ENCODE measurements at regions not wholly inside any gene's neighbourhood (a gene's known extent, or its start where the extent isn't known, plus 50 kb on each side); places are given as distances from the start of the nearest gene placed in this dataset.

DNA sequence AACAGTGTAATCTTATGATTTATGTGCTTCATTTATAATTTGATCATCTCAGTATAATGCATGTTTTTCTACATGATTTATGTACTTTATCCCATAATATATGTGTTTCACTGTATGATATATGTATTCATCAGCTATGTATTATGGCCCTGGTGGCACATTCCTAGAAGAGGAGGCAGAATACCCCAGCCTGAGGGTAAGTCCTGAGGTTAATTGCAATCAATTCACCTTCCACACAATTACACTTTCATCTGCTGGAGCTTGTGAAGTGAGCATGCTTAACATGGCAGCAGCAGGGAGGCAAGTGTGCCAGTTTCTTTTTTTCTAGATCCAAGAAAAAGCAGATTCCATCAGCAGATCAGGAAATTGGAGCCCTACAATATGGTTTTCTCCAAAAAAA is 81.2 kb downstream of the CXXC4 start:
- no peak for TF ChIP-seq EZH2 (IDR thresholded peaks at IDR 0.05; ENCODE audit: insufficient read depth, low read length)
- TF ChIP-seq CTCF (IDR thresholded peaks at IDR 0.05; ENCODE audit: insufficient read depth, low read depth, low read length) = no peak
